BJ (cell line): ENCODE measurements at regions not wholly inside any gene's neighbourhood (a gene's known extent, or its start where the extent isn't known, plus 50 kb on each side); places are given as distances from the start of the nearest gene placed in this dataset.

Experiments
- CTCF ChIA-PET: fragments of 350-600 bp; formaldehyde crosslinking; extraction: SDS; loops from one replicate; lab custom pipeline; 2021; ENCODE audit warnings: antibody characterized with exemption, inconsistent platforms; lab: Yijun Ruan, JAX
- POLR2A ChIA-PET: fragments of 300-600 bp; sonication (Branson Sonifier 250); formaldehyde crosslinking; extraction: SDS; loops from one replicate; lab custom pipeline; 2021; ENCODE audit warnings: antibody characterized with exemption; lab: Charles Lee
- DNase-seq: peaks from one replicate; pipeline ENCODE4 v3.0.0-alpha.2; 2011; ENCODE audit warnings: low read depth
- H3K27me3 ChIP-seq: 2 replicates; pipeline ENCODE4 v1.6.0; 2011; ENCODE audit warnings: low read length; ENCODE audit not compliant: control insufficient read depth, insufficient read depth
- H3K36me3 ChIP-seq: 2 replicates; pipeline ENCODE4 v1.5.1; 2011; ENCODE audit warnings: low read length; ENCODE audit not compliant: control insufficient read depth, insufficient read depth
- H3K4me3 ChIP-seq: 2 replicates; pipeline ENCODE4 v1.5.1; 2011; ENCODE audit warnings: low read depth, mild to moderate bottlenecking, control low read depth, low read length
- CTCF ChIP-seq: IDR thresholded peaks from 2 replicates; pipeline ENCODE4 v1.5.1; 2011; ENCODE audit warnings: low read depth, mild to moderate bottlenecking, control low read depth, inconsistent platforms, low read length, moderate library complexity; ENCODE audit not compliant: insufficient read depth

DNA sequence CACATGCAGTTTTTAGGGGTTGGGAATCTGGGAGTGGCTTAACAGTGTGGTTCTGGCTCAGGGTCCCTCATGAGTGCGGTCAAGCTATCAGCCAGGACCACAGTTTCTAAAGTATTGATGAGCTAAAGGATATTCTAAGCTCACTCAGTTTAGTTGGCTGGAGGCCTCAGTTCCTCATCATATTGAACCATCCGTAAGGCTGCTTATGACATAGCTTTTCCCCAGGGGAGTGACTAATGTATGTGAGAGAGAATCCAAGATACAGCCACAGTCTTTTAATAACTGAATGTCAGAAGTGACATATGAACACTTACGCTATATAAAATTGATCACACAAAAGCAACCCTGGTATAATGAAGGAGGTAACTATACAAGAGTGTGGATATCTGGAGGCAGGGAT is 245.3 kb downstream of the POLR1F start:
- Histone ChIP-seq H3K27me3 (no peaks in the 10 kb centered on the region), H3K36me3 (no peaks in the 10 kb centered on the region), H3K4me3 (no peak overlapping the region)
- CTCF ChIA-PET = no interaction called here
- DNase-seq = no peak
- POLR2A ChIA-PET = no interaction called here
- TF ChIP-seq CTCF = no peak

DNA sequence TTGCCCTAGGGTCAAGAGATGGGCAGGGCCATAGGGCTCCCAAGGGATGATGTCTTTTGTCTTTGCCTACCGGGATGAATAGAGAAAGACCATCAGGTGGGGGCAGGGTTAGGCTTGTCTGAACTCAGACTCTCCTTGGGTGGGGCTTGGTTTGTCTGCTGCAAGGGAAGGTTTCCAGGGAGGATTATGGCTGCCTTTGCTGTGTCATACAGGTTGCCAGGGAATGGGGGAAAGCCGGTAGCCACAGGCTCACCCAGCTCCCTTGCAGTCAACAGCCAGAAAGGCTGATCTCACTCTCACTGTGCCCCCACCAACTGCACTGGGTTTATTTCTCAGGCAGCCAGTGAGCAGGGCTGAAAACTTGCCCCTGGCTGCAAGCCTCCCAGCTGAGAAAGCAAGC is 253.2 kb downstream of the POLR1F start:
- Histone ChIP-seq H3K4me3 (no peak overlapping the region), H3K27me3 (no peaks in the 10 kb centered on the region; the same call in 1 of the 2 replicates), H3K36me3 (no peaks in the 10 kb centered on the region)
- POLR2A ChIA-PET = no interaction called here
- TF ChIP-seq CTCF = no peak
- no peak for DNase-seq
- CTCF ChIA-PET = interaction anchor here (1.1 kb wide), 1 partner anchor 12 kb away, joined by 4 read pairs; no protein-coding TSS in a partner anchor

DNA sequence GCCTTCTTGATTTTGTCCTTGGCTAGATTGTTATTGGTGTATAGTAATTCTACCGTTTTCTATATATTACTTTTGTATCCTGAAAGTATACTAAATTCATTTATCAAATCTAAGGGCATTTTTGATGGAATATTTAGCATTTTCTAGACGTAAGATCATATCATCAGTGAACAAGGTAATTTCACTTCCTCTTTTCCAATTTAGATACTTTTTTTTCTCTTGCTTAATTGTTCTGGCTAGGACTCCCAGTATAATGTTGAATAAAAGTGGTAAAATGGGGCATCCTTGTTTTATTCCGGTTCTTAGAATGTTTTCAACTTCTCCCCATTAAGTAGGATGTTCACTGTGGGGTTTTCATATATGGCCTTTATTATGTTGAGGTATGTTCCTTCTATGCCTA is 260.7 kb downstream of the POLR1F start:
- POLR2A ChIA-PET = no interaction called here
- no peak for DNase-seq
- CTCF ChIA-PET = no interaction called here
- Histone ChIP-seq H3K27me3 (no peaks in the 10 kb centered on the region; the same call in 1 of the 2 replicates), H3K36me3 (no peaks in the 10 kb centered on the region), H3K4me3 (no peak overlapping the region)
- TF ChIP-seq CTCF = no peak

DNA sequence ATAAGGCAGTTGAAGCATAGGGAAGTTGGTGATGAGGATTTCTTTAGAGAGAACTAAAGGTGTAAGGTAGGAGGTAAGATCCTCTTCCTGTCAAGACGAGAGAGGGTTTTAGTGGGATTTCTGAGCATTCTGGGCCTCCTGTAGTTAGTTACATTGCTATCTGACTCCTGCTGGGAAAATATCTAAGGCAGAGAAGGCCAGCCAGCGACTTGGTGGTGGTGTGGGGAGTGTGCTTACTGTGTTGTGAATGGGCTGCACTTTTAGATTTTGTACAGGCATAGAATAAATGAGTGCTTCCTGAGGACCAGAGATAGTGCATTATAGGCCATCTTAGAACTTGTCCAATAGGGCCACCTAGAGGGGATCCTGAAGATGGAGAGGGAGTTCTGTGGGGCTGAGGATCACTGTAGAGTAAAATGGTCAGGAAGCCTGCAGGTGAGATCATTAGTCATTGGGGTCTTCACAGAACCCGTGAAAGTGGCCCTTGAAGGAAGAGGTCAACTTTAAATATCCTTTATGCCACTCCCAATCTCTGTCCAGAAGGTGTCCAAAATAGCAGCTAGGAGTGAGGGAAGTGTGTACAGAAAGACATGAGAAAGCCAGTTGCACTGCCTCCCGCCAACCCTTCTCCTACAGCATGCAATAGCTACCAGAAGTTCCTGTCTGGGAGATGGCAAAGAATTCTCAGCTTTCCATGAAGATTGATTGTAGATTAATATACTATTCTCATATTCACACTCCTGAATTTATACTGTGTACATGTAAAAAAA is 266.6 kb downstream of the POLR1F start:
- CTCF ChIA-PET = interaction anchor here (0.6 to 2.2 kb wide), 10 partner anchors 12 to 748 kb away, joined by 3 to 16 read pairs (median 4); no protein-coding TSS in a partner anchor
- no peak for DNase-seq
- Histone ChIP-seq H3K27me3 (no peaks in the 10 kb centered on the region; the same call in 1 of the 2 replicates), H3K36me3 (no peaks in the 10 kb centered on the region), H3K4me3 (no peak overlapping the region)
- TF ChIP-seq CTCF = peak; percentile 77
- POLR2A ChIA-PET = no interaction called here

DNA sequence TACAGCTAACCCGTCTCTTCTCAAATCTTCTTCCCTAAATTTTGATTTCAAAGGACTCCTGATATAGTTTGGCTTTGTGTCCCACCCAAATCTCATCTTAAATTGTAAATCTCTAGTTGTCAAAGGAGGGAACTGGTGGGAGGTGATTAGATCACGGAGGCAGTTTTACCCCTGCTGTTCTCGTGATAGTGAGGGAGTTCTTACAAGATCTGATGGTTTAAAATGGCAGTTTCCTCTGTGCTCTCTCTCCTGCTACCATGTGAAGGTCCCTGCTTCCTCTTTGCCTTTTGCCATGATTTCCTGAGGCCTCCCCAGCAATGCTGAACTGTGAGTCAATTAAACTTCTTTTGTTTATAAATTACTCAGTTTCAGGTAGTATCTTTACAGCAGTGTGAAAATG is 269.3 kb downstream of the POLR1F start:
- Histone ChIP-seq H3K27me3 (no peaks in the 10 kb centered on the region), H3K36me3 (no peaks in the 10 kb centered on the region), H3K4me3 (no peak overlapping the region)
- DNase-seq = no peak
- ChIA-PET CTCF (interaction anchor here (1.7 kb wide), 1 partner anchor 317 kb away, joined by 5 read pairs; no protein-coding TSS in a partner anchor), POLR2A (no interaction called here)
- no peak for TF ChIP-seq CTCF
